GM19023 (cell line): ENCODE measurements at regions not wholly inside any gene's neighbourhood (a gene's known extent, or its start where the extent isn't known, plus 50 kb on each side); places are given as distances from the start of the nearest gene placed in this dataset.
"Not testable (repeated sequence)": the region's sequence is repeated elsewhere in the genome, so short reads cannot be mapped to it uniquely, and the experiment has no call there.

Experiments used
- ATAC-seq: cut with Tn5 transposase; IDR thresholded peaks from one replicate; pipeline ENCODE4 v1.9.1; 2021; ENCODE audit warnings: mild to moderate bottlenecking, moderate library complexity; ENCODE audit not compliant: unreplicated experiment

DNA sequence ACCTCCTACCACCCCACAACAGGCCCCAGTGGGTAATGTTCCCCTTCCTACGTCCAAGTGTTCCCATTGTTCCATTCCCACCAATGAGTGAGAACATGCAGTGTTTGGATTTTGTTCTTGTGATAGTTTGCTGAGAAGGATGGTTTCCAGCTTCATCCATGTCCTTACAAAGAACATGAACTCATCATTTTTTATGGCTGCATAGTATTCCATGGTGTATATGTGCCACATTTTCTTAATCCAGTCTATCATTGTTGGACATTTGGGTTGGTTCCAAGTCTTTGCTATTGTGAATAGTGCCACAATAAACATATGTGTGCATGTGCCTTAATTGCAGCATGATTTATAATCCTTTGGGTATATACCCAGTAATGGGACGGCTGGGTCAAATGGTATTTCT lies 81.6 kb downstream of the P2RY10 start:
- not testable (repeated sequence) for ATAC-seq

DNA sequence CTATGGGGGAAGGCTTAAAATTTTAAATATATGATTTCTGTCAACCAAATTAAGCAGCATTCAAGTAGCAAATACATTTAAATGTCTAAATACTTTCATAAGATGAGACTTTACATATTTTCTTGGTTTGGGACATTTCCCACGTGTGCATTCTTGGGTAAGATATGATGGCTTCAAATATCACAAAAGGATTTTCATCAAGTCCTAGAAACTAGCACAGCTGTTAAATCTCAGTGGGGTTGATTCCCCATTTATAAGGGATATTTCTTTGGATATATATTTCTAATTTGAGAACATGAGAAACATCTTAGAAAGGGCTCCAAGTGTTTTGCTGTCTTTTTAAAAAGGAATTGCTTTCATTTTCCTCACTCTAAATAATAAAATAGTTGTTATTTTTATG lies 90.2 kb downstream of the P2RY10 start:
- ATAC-seq, result no peak

DNA sequence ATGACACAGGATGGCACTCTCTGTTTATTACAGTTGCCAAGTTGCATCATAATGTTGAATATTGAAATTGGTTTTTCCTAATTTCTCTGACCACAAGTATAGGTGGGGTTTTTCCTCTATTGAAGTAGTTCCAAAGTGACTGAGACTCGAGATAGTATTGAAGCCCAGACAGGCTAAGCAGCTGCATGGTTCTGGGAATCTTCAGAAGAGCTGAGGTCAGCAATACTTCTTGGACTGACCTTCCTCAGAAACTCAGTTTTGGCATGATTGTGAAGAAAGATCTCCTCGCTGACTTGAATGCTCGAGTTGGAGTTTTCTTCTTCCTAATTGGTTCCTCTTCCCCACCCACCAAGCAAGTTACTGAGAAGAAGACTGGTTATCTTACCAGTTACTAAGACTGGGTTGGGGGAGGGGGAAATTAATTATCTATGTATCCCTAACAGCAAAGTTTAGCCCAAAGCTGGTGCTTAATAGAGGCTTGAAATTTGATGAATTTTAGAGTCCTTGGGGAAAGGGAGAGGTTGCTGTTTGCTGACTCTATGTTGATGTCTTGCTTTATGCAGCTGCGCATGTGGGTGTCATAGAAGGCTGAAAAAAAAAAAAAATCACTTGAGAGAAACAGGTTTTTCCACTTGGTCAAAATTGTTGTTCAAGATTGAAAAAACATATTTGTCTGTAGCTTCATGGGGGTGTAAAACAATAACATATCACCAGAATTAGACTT lies 91.1 kb downstream of the P2RY10 start:
- ATAC-seq, result no peak

DNA sequence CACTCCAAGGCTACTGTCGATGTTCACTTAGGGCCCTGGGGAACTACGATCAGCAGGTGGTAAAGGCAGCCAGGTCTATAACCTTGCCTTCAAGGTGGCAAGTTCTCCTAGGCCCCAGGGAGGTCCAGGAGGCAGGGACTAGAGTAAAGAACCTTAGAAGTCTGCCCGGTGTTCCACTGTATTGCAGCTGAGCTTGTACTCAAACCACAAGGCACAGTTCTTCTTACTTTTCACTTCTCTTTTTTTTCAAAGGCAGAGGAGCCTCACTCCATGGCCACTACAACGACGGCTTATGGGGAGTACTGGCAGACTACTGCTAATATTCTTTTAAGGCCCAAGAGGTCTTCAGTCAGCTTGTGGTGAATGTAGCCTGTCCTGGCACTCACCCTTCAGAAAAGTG lies 78.8 kb upstream of the GPR174 start:
- ATAC-seq, result peak; percentile 96

DNA sequence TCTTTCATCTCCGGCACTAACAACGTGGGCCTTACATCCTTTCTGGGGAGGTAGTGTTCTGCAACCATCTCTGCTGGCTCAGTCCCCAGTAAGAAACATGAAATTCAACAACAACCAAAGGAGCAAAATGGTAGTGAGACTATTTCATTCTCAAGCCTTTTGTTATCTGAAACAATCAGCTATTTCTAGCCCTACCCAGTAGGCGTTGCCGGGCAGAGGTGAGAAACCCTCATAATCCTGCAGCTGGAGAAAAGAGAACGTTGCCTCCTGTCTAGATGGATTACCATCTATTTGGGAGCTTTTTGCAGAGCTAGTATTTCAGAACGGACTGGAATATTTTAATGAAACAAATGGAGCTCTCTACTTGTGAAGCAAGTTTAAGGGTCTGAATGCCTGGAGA lies 66.4 kb upstream of the GPR174 start:
- ATAC-seq, result no peak

DNA sequence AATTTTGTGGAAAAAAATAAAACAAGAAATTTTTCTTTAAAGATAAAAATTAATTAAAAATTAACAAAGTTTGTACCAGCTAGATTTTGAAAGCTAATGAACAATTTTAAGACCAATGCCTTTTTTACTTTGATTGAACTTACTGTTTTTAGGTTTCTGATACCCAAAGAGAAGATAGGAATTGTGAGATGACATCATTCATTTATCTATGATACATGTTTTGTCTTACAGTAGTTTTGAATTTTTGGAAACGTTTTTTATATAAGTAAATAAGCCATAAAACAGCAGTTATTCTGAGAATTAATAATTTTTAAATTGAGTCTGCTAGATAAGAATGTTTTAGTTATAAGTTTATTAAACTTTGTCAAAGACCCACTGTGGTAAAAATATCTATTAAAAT lies 65.0 kb upstream of the GPR174 start:
- no peak for ATAC-seq

DNA sequence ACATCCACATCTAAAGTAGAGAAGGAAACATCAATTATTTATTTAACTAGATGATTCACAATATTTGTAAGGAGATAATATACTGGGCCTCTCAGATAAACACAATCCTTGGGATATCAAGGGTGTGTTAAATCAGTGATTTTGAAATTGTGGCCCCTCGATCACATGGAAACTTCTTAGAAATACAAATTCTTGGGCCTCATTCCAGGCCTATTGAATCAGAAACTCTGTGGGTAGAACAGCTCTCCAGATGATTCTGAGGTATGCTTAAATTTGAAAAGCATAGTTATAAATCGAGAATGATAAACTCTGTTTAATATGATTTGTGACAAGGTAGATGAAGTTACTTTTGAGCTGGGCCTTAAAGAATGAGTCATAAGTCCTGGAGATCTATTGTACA lies 64.3 kb upstream of the GPR174 start:
- ATAC-seq, result no peak

DNA sequence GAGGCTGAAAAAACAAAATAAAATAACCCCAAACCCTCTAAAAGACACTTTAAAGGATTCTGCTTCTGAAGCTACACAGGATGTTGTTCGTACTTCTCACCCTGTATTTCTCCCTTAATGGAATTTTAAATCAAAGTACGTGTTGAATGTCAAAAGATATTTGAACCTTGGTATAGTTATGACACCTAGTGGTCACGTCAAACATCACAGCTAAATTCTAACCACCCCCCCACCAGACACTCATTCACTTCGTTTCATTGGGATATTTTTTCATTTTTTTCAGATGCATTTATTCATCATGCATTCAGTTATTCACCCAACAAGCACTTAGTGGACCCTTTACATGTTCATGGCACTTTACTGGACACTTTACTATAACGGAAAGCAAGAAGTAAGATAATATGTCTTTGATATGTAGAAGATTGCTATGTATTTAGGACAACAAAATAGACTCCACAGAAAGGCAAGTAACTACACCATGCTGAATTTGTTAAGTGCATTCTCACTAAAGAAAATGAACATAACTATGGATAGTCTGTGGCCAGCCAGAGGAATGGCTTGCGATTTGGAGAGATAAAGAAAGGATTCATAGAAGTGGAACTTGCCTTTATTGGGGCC lies 62.5 kb upstream of the GPR174 start:
- peak; percentile 82 for ATAC-seq

DNA sequence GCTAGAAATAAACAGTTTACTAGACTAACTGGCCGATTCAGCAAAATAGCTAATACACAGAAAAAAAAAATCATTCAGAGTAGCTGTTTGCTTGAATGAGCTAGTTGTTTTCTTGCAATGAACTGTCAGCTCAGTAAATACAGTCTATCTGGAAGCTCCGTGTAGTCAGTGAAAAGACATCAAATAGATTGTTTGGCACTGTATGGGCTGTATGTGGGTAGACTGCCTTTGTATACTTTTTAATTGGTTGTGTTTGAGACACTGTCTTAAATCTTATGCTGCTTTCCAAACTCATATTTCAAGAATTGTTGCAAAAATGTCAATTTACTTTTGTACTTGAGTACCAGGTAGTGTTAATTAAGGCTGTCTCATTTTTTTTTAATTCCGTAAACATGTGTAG lies 61.6 kb upstream of the GPR174 start:
- no peak for ATAC-seq

DNA sequence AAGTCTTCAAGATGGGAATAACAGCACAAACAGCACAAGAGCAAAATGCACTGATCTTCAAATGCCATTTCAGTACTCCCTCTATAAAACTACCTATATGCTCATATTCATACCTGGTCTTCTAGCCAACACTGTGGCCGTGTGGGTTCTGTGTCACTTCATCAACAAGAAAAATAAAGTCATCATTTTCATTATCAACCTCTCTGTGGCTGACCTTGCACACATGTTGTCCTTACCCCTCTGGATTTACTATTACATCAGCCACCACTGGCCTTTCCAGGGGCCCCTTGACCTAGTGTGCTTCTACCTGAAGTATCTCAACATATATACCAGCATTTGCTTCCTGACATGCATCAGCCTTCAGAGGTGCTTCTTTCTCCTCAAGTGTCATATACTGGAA lies 59.6 kb upstream of the GPR174 start:
- ATAC-seq, result no peak

DNA sequence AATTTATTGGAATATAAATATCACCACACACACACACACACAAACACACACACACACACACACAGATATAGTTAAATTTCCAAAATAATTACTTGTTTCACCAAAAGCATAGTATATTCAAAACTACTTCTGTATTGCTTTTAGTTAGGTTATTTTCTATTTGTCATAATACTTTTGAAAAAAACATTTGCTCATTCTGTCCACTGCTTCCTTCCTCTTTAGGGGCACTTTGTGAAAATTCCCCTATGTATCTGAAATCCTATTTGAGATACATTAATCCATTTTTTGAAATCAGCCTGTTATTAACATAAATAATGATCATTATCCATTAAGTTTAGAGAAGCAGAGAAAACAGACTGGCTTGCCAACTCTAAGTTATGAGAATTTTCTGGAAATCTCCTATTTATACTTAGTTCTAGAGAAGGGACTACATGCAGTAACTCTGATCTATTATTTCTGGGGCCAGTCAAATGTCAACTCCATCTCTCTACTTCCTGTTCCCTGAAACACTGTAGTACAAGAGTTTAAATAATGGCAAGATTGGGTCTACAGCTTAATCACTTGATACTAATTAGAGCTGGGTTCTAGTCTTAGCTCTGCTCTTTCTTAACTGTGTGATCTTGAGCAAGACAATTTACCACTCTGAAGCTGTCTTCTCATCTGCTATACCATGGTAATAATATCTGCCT lies 54.4 kb upstream of the GPR174 start:
- no peak for ATAC-seq

DNA sequence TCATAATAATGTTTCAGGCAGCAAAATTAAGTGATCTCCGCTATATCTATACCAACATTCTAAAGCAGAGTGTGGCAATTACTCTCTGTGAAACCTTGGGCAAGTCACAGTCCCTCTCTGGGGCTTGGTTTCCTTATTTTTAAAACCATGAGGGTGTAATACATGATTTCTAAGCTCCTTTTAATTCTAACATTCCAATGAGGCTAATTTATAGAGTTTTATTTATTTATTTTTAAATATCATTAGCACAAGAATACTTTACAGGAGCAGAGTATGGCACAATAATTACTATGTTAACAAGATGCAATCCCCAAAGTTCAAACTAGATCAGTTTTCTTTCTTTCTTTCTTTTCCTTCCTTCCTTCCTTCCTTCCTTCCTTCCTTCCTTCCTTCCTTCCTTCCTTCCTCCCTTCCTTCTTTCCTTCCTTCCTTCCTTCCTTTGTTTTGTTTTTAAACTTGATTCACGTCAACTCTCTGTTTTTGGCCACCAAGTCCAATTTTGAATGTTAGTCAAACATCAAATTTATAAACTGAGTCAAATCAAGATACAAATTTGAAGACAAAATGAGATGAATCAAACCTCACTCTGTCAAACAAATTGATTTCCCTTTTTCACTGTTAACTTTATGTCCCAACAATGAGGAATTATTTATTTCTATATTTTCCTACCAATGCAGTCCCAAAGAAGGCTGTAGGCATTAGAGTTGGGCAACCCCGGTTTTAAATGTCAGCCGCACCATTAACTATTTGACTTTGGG lies 50.2 kb upstream of the GPR174 start:
- no peak for ATAC-seq
